ENCODE measurements at regions not wholly inside any gene's neighbourhood (a gene's known extent, or its start where the extent isn't known, plus 50 kb on each side); places are given as distances from the start of the nearest gene placed in this dataset.

DNA sequence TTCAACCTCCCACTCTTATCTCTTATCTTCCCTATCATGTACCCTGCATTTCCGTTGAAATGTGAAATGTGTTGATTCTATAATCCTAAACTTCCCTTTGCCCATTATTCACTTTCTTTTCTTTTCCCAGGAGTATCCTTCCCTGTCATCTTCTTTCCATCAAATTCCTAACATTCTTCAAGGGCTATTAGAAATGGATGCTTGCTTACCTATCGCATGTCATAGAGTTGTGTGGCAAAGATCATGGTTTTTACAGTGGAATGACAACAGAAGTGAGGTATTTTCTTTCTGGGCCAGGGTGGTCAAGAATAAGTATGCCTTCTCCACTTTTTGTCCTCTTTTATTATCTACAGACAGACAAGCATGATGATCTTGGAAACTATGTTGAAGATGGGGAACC lies 124.4 kb upstream of the SLC5A12 start:
- ChIA-PET POLR2A (no interaction called here), CTCF (ENCODE audit: low intra/inter-chr PET ratio) (no interaction called here)
- Histone ChIP-seq H3K9ac (ENCODE audit: insufficient read depth in 1 of 2, low read depth in 2 of 2, low read length in 2 of 2) (no peak overlapping the region), H3K4me2 (ENCODE audit: insufficient read depth, low read length) (no peak overlapping the region), H3K79me2 (ENCODE audit: control insufficient read depth, insufficient read depth, low read length) (no peaks in the 10 kb centered on the region), H3K4me3 (no peak overlapping the region), H3K9me3 (replicated peaks; ENCODE audit: control insufficient read depth, insufficient read depth, low read depth, low read length) (no peaks in the 10 kb centered on the region; the same call in 1 of the 2 replicates), H4K20me1 (replicated peaks; ENCODE audit: control insufficient read depth, insufficient read depth, low read length) (no peaks in the 10 kb centered on the region), H3K27me3 (ENCODE audit: control insufficient read depth in 2 of 2, insufficient read depth in 2 of 2, low read length in 2 of 2) (no peaks in the 10 kb centered on the region), H2AFZ (ENCODE audit: low read depth, low read length) (no peak overlapping the region), H3K36me3 (ENCODE audit: control insufficient read depth, insufficient read depth, low read length) (no peaks in the 10 kb centered on the region), H3K27ac (ENCODE audit: extremely low read depth, low read depth, low read length) (no peak overlapping the region), H3K4me1 (replicated peaks in 1 of 2; ENCODE audit: control insufficient read depth in 2 of 2, insufficient read depth in 2 of 2, low read length in 2 of 2) (no peaks in the 10 kb centered on the region), H3K9me1 (ENCODE audit: control insufficient read depth, insufficient read depth, low read length) (no peaks in the 10 kb centered on the region)
- ATAC-seq (no peak), DNase-seq (ENCODE audit: extremely low read depth in 1 of 4, low spot score in 3 of 4) (no peak), FAIRE-seq (no peak)
- intact Hi-C loops (cut with micrococcal nuclease): no loop called here
- in situ Hi-C loops (cut with MboI): no loop called here
- WGBS (ENCODE audit: insufficient coverage, low coverage, missing lambda C conversion rate): 0% methylated on average over 2 of the region's 2 CpGs
- TF ChIP-seq, protein P1, sequence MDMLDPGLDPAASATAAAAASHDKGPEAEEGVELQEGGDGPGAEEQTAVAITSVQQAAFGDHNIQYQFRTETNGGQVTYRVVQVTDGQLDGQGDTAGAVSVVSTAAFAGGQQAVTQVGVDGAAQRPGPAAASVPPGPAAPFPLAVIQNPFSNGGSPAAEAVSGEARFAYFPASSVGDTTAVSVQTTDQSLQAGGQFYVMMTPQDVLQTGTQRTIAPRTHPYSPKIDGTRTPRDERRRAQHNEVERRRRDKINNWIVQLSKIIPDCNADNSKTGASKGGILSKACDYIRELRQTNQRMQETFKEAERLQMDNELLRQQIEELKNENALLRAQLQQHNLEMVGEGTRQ (CRISPR knock-in tag; IDR thresholded peaks at IDR 0.05): no peak
- TF ChIP-seq RNF2 (IDR thresholded peaks at IDR 0.05) (no peak), NEUROD1 (IDR thresholded peaks at IDR 0.05; ENCODE audit: borderline replicate concordance, low read depth, low read length, partially characterized antibody) (no peak), ZNF175 (CRISPR knock-in tag; IDR thresholded peaks at IDR 0.05; ENCODE audit: low read depth) (no peak), HMG20A (CRISPR knock-in tag; conservative IDR thresholded peaks at IDR 0.05) (no peak), RCOR1 (IDR thresholded peaks at IDR 0.05; ENCODE audit: borderline replicate concordance in 1 of 2, low read depth in 2 of 2, low read length in 2 of 2) (no peak), CAMTA2 (CRISPR knock-in tag; conservative IDR thresholded peaks at IDR 0.05) (no peak), SIRT6 (IDR thresholded peaks at IDR 0.05; ENCODE audit: low read depth, low read length) (no peak), STAT5A (IDR thresholded peaks at IDR 0.05; ENCODE audit: borderline replicate concordance, low read length) (no peak), PTBP1 (IDR thresholded peaks at IDR 0.05; ENCODE audit: low read depth, low read length) (no peak), NRF1 (conservative IDR thresholded peaks at IDR 0.05 in 1 of 2, IDR thresholded peaks at IDR 0.05 in 1 of 2) (no peak), NR2F6 (CRISPR knock-in tag; IDR thresholded peaks at IDR 0.05) (no peak), POLR2H (tag; IDR thresholded peaks at IDR 0.05; ENCODE audit: low read depth) (no peak), GTF2A2 (tag; IDR thresholded peaks at IDR 0.05) (no peak), ESRRA (IDR thresholded peaks at IDR 0.05; ENCODE audit: borderline replicate concordance, low read depth) (no peak), SMAD2 (IDR thresholded peaks at IDR 0.05; ENCODE audit: low read depth, low read length) (no peak), POLR2AphosphoS5 (IDR thresholded peaks at IDR 0.05; ENCODE audit: control insufficient read depth, insufficient read depth, low read depth, low read length) (no peak)
- TF ChIP-seq, protein P2, sequence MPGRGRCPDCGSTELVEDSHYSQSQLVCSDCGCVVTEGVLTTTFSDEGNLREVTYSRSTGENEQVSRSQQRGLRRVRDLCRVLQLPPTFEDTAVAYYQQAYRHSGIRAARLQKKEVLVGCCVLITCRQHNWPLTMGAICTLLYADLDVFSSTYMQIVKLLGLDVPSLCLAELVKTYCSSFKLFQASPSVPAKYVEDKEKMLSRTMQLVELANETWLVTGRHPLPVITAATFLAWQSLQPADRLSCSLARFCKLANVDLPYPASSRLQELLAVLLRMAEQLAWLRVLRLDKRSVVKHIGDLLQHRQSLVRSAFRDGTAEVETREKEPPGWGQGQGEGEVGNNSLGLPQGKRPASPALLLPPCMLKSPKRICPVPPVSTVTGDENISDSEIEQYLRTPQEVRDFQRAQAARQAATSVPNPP (IDR thresholded peaks at IDR 0.05; ENCODE audit: borderline replicate concordance, insufficient read depth, insufficient read length): no peak
- no TSS peak for BruUV-seq (replicated peaks)

All from K562 (cell line).